ENCODE measurements at regions not wholly inside any gene's neighbourhood (a gene's known extent, or its start where the extent isn't known, plus 50 kb on each side); places are given as distances from the start of the nearest gene placed in this dataset.

- H2AFZ ChIP-seq (ENCODE audit: low read depth, low read length) = peak overlapping the region; percentile 41
- peak overlapping the region; percentile 21 for H3K9ac ChIP-seq (ENCODE audit: low read length)
- H3K9me2 ChIP-seq (ENCODE audit: insufficient read depth, low read length) = no peaks in the 10 kb centered on the region
- H3K27me3 ChIP-seq (ENCODE audit: insufficient read depth, low read depth, low read length) = no peaks in the 10 kb centered on the region
- no peak overlapping the region for H3K4me3 ChIP-seq (ENCODE audit: low read length)
- H3K79me2 ChIP-seq (replicated peaks; ENCODE audit: insufficient read depth, low read length) = no peaks in the 10 kb centered on the region
- peak overlapping the region; percentile 67 for H3K27ac ChIP-seq (ENCODE audit: low read length)
- H3F3A ChIP-seq (ENCODE audit: insufficient read depth, low read length, poor library complexity, severe bottlenecking) = no peaks in the 10 kb centered on the region
- H3K9me3 ChIP-seq (ENCODE audit: low read length) = no peaks in the 10 kb centered on the region
- H3K36me3 ChIP-seq (ENCODE audit: insufficient read depth, low read length) = no peaks in the 10 kb centered on the region
- H4K20me1 ChIP-seq (ENCODE audit: insufficient read depth) = no peaks in the 10 kb centered on the region
- TF ChIP-seq RAD21 (conservative IDR thresholded peaks at IDR 0.05) = no peak
- TF ChIP-seq EP300 (conservative IDR thresholded peaks at IDR 0.05; ENCODE audit: poor library complexity, severe bottlenecking) = peak; percentile 77
- TF ChIP-seq TAF1 (IDR thresholded peaks at IDR 0.05; ENCODE audit: low read depth) = no peak
- TF ChIP-seq POLR2AphosphoS5 (IDR thresholded peaks at IDR 0.05) = peak; percentile 52
- H3K4me2 ChIP-seq (ENCODE audit: low read length) = no peak overlapping the region
Measured at GRCh38 chr10:131424836-131425491, 113.4 kb upstream of the TCERG1L start.

GRCh38 chr10:131425752-131426533, 114.4 kb upstream of the TCERG1L start:
- Histone ChIP-seq H3K36me3 (ENCODE audit: insufficient read depth, low read length) (no peaks in the 10 kb centered on the region), H3K9me3 (ENCODE audit: low read length) (no peaks in the 10 kb centered on the region), H2AFZ (ENCODE audit: low read depth, low read length) (no peak overlapping the region), H3K27me3 (ENCODE audit: insufficient read depth, low read depth, low read length) (no peaks in the 10 kb centered on the region), H3K9ac (ENCODE audit: low read length) (no peak overlapping the region), H4K20me1 (ENCODE audit: insufficient read depth) (no peaks in the 10 kb centered on the region), H3K4me3 (ENCODE audit: low read length) (no peak overlapping the region), H3K9me2 (ENCODE audit: insufficient read depth, low read length) (no peaks in the 10 kb centered on the region), H3F3A (ENCODE audit: insufficient read depth, low read length, poor library complexity, severe bottlenecking) (no peaks in the 10 kb centered on the region), H3K79me2 (replicated peaks; ENCODE audit: insufficient read depth, low read length) (no peaks in the 10 kb centered on the region), H3K27ac (ENCODE audit: low read length) (no peak overlapping the region), H3K4me2 (ENCODE audit: low read length) (no peak overlapping the region)
- TF ChIP-seq POLR2AphosphoS5 (IDR thresholded peaks at IDR 0.05) (no peak), REST (IDR thresholded peaks at IDR 0.05; ENCODE audit: borderline replicate concordance) (no peak), SMC3 (conservative IDR thresholded peaks at IDR 0.05; ENCODE audit: poor library complexity) (no peak), EZH2 (IDR thresholded peaks at IDR 0.05; ENCODE audit: borderline replicate concordance, insufficient read depth, low read length, poor library complexity, severe bottlenecking) (no peak), TAF1 (IDR thresholded peaks at IDR 0.05; ENCODE audit: low read depth) (no peak), EP300 (conservative IDR thresholded peaks at IDR 0.05; ENCODE audit: poor library complexity, severe bottlenecking) (no peak), RAD21 (conservative IDR thresholded peaks at IDR 0.05) (no peak), MXI1 (conservative IDR thresholded peaks at IDR 0.05; ENCODE audit: poor library complexity, severe bottlenecking) (no peak)
- TF ChIP-seq, protein P1, sequence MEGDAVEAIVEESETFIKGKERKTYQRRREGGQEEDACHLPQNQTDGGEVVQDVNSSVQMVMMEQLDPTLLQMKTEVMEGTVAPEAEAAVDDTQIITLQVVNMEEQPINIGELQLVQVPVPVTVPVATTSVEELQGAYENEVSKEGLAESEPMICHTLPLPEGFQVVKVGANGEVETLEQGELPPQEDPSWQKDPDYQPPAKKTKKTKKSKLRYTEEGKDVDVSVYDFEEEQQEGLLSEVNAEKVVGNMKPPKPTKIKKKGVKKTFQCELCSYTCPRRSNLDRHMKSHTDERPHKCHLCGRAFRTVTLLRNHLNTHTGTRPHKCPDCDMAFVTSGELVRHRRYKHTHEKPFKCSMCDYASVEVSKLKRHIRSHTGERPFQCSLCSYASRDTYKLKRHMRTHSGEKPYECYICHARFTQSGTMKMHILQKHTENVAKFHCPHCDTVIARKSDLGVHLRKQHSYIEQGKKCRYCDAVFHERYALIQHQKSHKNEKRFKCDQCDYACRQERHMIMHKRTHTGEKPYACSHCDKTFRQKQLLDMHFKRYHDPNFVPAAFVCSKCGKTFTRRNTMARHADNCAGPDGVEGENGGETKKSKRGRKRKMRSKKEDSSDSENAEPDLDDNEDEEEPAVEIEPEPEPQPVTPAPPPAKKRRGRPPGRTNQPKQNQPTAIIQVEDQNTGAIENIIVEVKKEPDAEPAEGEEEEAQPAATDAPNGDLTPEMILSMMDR (IDR thresholded peaks at IDR 0.05; ENCODE audit: poor library complexity, severe bottlenecking) = no peak
